ENCODE measurements at regions not wholly inside any gene's neighbourhood (a gene's known extent, or its start where the extent isn't known, plus 50 kb on each side); places are given as distances from the start of the nearest gene placed in this dataset.

DNA sequence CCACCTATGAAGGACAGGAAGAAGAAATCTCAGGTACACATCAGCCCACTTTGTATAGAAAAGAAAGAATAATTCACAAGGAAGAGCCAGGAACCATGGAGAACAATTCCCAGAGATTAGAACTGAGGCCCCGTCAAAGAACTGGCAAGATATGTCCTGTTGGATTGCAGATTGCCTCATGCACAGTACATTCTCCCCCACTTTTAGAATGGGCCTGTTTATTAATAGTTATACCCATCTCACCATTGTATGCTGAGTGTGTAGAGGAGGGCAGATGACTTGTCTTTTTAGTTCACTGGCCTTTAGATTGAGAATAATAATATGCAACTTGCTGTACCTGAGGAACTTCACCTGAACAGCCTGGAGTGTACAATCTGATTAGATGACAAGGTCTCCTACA lies 315.6 kb upstream of the HAND2 start:
- H3K27ac ChIP-seq = no peak overlapping the region
- TF ChIP-seq, protein P1, sequence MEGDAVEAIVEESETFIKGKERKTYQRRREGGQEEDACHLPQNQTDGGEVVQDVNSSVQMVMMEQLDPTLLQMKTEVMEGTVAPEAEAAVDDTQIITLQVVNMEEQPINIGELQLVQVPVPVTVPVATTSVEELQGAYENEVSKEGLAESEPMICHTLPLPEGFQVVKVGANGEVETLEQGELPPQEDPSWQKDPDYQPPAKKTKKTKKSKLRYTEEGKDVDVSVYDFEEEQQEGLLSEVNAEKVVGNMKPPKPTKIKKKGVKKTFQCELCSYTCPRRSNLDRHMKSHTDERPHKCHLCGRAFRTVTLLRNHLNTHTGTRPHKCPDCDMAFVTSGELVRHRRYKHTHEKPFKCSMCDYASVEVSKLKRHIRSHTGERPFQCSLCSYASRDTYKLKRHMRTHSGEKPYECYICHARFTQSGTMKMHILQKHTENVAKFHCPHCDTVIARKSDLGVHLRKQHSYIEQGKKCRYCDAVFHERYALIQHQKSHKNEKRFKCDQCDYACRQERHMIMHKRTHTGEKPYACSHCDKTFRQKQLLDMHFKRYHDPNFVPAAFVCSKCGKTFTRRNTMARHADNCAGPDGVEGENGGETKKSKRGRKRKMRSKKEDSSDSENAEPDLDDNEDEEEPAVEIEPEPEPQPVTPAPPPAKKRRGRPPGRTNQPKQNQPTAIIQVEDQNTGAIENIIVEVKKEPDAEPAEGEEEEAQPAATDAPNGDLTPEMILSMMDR (IDR thresholded peaks at IDR 0.05) = no peak
- TF ChIP-seq ZFX (IDR thresholded peaks at IDR 0.05; ENCODE audit: borderline replicate concordance) = no peak

DNA sequence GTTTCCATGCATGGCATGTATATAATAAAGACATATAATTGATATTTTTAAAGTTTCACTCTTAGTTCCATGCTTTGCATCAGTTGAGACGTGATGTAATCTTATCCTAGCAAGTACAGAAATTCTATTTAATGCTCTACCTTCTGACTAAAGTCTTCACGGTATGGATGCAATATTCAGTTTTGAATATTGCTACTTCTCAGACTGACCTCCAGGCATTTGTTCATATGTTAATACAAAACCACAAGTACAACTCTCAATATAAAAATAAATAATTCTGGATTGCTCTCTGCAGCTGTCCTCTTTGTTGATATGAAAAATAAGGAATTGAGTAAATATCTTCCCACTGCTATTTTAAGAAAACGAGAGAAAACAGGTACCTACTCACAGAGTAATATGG lies 309.8 kb upstream of the HAND2 start:
- no peak for TF ChIP-seq ZFX (IDR thresholded peaks at IDR 0.05; ENCODE audit: borderline replicate concordance)
- TF ChIP-seq, protein P1 (IDR thresholded peaks at IDR 0.05) = no peak
- H3K27ac ChIP-seq = no peak overlapping the region

DNA sequence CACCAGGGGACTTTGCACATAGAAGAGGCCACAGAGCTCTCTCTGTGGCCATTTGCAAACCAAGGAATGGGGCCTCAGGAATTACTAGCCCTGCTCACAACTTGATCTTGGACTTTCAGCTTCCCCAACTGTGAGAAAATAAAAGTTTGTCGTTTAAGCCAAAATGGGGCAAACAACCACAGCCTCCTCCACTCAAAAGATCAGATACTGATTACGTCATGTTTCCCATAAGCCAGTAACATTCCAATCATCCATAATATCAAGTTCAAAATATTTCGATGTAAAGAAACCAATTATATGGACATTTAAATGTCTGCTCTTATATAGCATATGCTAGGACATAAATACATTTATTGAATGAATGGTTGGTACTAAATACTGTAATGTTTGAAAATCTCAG lies 307.5 kb upstream of the HAND2 start:
- no peak for TF ChIP-seq ZFX (IDR thresholded peaks at IDR 0.05; ENCODE audit: borderline replicate concordance)
- TF ChIP-seq, protein P1 (IDR thresholded peaks at IDR 0.05) = no peak
- H3K27ac ChIP-seq = no peak overlapping the region

DNA sequence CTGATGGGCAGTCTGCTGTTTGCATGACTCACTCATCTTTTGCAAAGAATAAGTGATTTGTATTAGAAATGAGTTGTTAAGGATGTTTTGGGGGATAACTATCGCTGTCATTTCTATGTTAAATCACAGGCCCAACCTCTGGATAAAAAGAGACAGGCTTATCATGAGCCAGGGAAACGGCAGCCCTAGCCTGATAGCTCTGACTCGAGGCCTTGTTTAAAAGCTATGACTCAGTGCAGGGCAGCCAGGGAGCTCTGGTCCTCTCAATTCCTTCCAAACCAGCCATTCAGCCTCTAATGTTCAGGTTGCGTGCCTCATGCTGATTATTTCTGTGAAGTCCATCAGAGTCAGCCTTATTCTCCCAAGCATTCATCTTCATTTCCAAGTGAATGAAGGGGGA lies 305.9 kb upstream of the HAND2 start:
- H3K27ac ChIP-seq = no peak overlapping the region

DNA sequence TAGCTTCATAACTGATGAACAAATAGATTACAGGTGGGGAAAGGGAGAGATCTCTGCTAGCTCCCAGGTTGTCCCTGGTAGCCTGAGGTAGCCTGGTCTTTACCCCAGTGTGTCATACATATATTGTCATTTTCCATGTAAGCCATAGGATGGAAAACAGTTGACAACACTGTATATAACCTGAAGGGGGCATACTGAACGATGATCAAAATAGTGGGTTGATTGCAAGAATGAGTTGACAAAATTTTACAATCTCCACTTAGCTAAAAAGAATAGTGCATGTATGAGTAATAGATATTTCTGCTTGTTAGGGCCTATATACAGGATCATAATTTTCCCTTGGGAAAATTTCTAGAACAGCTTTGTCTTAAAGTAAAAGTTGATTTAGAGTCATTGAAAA lies 304.1 kb upstream of the HAND2 start:
- TF ChIP-seq, protein P1 (IDR thresholded peaks at IDR 0.05) = no peak
- no peak overlapping the region for H3K27ac ChIP-seq

More for the DNA sequence above, 305.9 kb upstream of the HAND2 start:
- TF ChIP-seq, protein P1 (IDR thresholded peaks at IDR 0.05) = no peak
- no peak for TF ChIP-seq ZFX (IDR thresholded peaks at IDR 0.05; ENCODE audit: borderline replicate concordance)

DNA sequence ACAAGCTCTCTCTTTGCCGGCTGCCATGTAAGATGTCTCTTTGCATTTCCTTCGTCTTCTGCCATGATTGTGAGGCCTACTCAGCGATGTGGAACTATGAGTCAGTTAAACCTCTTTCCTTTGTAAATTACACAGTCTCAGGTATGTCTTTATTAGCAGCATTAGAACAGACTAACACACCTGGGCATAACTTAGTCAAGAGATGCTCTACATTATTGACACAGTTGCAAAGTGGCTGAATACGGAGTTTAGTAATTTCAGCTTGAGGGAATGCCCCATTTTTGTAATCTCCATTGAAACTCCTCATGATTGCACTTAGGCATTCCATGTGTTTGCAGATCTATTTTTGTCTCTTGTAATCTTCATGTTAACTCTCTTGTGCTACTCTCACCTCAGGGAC lies 299.5 kb upstream of the HAND2 start:
- H3K27ac ChIP-seq = no peak overlapping the region

DNA sequence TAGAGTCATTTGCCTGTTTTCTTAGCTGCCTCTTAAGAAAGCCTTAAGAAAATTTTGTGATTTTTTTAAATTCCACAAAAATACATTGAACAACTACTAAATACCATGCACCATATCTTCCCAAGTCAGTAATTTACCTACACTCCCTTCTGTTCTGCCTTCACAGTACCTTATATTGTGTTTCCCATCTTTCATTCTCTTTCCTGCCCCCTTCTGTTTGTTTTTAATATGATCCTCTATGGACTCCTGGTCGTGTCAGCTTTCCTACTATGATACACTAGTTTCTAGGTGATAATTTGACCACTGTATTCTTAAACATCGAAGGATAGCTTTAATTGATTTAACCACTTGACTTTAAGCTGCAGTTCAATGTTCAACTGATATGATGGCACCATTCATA lies 297.7 kb upstream of the HAND2 start:
- TF ChIP-seq ZFX (IDR thresholded peaks at IDR 0.05; ENCODE audit: borderline replicate concordance) = no peak
- TF ChIP-seq, protein P1 (IDR thresholded peaks at IDR 0.05) = no peak
- H3K27ac ChIP-seq = no peak overlapping the region

More for the DNA sequence above, 299.5 kb upstream of the HAND2 start:
- TF ChIP-seq ZFX (IDR thresholded peaks at IDR 0.05; ENCODE audit: borderline replicate concordance) = no peak
- TF ChIP-seq, protein P1 (IDR thresholded peaks at IDR 0.05) = no peak

Data from 22Rv1 (cell line).